AG10803 (cell line): ENCODE measurements at regions not wholly inside any gene's neighbourhood (a gene's known extent, or its start where the extent isn't known, plus 50 kb on each side); places are given as distances from the start of the nearest gene placed in this dataset.

ENCODE experiments used
- DNase-seq: peaks from one replicate; pipeline ENCODE4 v3.0.0; 2010; ENCODE audit warnings: low read depth
- H3K4me3 ChIP-seq: 2 replicates; pipeline ENCODE4 v1.5.1; 2011; ENCODE audit warnings: mild to moderate bottlenecking, low read length, control low read depth
- CTCF ChIP-seq: conservative IDR thresholded peaks from 2 replicates; pipeline ENCODE4 v1.5.1; 2011; ENCODE audit warnings: mild to moderate bottlenecking, low read length, control low read depth, inconsistent platforms

DNA sequence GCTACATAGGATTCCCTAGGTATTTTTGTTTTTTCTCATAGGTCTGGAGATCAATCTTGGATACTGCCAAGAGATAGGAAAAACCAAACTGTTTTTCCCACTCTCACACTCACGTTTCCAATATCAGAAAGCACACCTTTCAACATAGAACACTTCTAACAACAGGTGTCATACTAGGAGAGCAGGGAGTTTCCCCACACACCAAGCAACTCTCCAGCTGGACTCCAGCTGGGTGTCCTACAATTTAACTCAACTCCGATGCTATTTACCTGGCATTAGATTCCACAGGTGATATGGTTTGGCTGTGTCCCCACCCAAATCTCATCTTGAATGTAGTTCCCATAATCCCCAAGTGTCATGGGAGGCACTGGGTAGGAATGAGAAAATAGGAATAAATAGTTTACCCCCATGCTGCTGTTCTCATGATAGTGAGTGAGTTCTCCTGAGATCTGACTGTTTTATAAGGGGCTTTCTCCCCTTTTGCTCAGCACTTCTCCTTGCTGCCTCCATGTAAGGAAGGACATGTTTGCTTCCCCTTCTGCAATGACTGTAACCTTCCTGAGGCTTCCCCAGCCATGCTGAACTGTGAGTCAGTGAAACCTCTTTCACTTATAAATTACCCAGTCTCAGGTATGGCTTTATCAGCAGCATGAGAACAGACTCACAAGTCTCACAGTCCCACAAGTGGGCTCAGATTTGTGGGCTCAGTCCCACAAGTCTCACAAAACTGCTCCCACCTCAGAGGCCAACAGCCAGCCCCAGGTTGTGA lies 354.5 kb upstream of the THBS1 start:
- TF ChIP-seq CTCF, result no peak
- DNase-seq, result no peak
- H3K4me3 ChIP-seq, result no peak overlapping the region

- no peak for DNase-seq
- no peak for TF ChIP-seq CTCF
- H3K4me3 ChIP-seq, result no peak overlapping the region
Measured at GRCh38 chr15:39227001-39227400, 353.9 kb upstream of the THBS1 start.

DNA sequence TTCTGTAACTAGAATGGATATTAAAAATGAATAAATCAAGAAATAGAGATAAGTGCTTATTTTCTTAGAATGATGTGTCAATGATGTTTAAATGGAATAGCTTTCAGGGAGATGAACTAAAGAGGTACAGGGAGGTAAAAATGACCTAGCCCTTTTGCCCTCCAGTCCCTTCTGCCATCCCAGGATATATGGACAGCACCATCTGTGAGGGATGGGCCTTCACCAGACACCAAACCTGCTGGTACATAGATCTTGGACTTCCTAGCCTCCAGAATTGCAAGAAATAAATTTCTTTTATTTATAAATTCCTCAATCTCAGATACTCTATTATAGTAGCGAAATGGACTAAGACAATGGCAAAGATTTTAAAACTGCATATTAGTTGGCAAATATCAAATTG lies 352.0 kb upstream of the THBS1 start:
- no peak for DNase-seq
- no peak overlapping the region for H3K4me3 ChIP-seq
- no peak for TF ChIP-seq CTCF

DNA sequence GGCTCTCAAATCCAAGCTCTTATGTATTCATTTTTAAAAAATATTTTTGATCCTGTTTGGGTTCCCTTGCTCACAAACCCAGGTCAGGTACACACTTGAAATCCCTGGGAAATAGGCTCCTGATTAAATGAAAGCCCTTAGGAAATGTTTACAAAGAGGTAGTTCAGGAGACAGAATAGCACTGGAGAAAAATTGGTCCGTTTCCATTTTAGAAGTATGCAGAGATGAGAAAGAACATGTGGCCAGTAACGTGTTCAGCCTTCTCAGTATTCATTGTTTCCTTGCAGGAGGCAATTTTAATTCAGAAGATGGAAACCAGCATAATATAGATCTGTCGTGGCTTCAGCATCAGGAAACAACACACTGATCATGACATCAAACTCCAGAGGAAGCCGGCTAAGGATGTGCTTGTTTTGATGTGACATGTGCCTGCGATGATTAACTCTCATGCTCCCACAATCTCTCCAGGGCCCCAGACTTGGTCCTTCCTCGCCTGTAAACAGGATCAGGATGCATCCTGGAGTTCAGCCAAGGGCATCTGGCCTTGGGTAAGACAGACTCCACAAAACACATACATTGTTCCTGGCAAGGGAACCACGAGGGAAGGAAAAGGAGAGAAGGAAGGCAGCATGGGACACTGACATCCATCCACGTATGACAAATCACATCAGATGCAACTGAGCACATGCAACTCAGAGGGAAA lies 350.5 kb upstream of the THBS1 start:
- H3K4me3 ChIP-seq, result no peak overlapping the region
- DNase-seq, result peak; percentile 59
- TF ChIP-seq CTCF, result no peak

GRCh38 chr15:39230908-39231285 lies 350.0 kb upstream of the THBS1 start:
- TF ChIP-seq CTCF, result no peak
- DNase-seq, result no peak
- H3K4me3 ChIP-seq, result no peak overlapping the region

- H3K4me3 ChIP-seq, result no peak overlapping the region
- no peak for TF ChIP-seq CTCF
- DNase-seq, result peak; percentile 97
Measured at GRCh38 chr15:39232512-39232911, 348.4 kb upstream of the THBS1 start.

DNA sequence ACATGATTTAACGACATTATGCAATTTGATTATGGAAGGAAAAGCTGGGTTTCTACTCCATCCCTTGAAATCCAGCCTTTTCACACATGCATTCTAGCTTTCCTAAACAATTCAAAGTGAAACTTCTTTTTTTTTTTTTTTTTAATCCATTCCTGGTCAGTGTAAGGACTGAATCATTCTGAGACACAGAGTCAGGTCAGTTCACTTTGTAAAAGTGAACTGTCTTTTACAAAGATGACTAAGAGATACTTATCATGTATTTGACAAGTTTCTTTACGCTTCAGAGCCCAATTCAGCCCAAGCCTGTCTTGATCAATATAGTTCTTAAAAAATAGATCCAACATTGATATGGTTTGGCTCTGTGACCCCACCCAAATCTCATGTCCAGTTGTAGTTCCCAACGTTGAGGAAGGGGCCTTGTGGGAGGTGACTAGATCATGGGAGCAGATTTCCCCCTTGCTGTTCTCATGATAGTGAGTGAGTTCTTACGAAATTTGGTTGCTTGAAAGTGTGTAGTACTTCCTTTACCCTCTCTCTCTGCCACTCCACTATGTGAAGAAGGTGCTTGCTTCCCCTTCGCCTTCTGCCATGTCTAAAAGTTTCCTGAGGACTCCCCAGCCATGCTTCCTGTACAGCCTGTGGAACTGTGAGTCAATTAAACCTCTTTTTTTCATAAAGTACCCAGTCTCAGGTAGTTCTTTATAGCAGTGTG lies 345.6 kb upstream of the THBS1 start:
- no peak overlapping the region for H3K4me3 ChIP-seq
- no peak for TF ChIP-seq CTCF
- DNase-seq, result peak; percentile 65
